Right lobe of liver (tissue), 4 donors: ENCODE measurements at regions not wholly inside any gene's neighbourhood (a gene's known extent, or its start where the extent isn't known, plus 50 kb on each side); places are given as distances from the start of the nearest gene placed in this dataset.

ENCODE experiments used
- CTCF ChIP-seq, 4 donors: fragments of 200-600 bp in 3 of 4; fragments of 450-650 bp in 1 of 4; IDR thresholded peaks; one replicate each; pipeline versions ENCODE4 v1.5.1 to v1.8.0; 2016 to 2022; ENCODE audit warnings: antibody characterized with exemption in 4 of 4, mild to moderate bottlenecking in 2 of 4
- POLR2A ChIP-seq: fragments of 450-650 bp; IDR thresholded peaks from one replicate; pipeline ENCODE4 v1.6.1; 2017; ENCODE audit warnings: antibody characterized with exemption, mild to moderate bottlenecking
- donor health status: DM: no; HTN: no; CAD: no.
- donor health status: DM: no; HTN: no; CAD: no.
- donor health status: DM: no; HTN: yes; CAD: no.

DNA sequence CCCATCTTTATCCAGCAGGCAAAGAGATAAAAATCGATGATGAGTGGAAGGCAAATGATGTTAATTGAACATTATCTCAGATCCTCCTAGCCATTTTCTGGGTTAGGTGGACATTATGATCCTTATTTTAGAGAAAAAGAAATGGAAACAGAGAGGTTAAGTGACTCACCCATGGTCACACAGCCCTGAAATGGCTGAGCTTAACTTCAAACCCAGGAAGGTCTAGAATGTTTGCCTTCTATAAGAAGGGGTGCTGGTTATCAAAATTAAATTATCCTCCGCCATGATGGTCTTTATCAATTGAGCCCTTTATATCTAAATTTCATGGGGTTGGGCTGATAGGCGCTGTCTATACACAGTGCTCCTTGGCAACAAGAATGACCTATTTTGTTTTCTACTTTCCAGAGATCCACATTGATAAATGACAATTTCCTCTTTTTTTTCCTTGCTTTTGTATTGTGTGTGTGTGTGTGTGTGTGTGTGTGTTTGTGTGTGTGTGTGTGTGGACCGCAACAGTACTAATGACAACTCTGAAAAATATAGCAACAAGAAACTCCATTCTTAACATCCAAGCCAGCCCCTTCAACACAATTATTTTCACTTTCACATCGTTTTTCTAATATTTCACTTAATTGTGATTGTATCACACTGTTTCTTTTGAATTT is 571.9 kb downstream of the VRK1 start:
- TF ChIP-seq CTCF (IDR thresholded peaks at IDR 0.05) (no peak), POLR2A (no peak)
